ENCODE measurements at regions not wholly inside any gene's neighbourhood (a gene's known extent, or its start where the extent isn't known, plus 50 kb on each side); places are given as distances from the start of the nearest gene placed in this dataset.
"Not testable (repeated sequence)": the region's sequence is repeated elsewhere in the genome, so short reads cannot be mapped to it uniquely, and the experiment has no call there.

GRCh38 chr3:194950906-194951628 lies 265.4 kb downstream of the FAM43A start:
- no peak for DNase-seq (ENCODE audit: low read depth)

GRCh38 chr3:194951629-194951920 lies 265.9 kb downstream of the FAM43A start:
- DNase-seq (ENCODE audit: low read depth), result not testable (repeated sequence)

GRCh38 chr3:194951931-194952582 lies 266.4 kb downstream of the FAM43A start:
- no peak for DNase-seq (ENCODE audit: low read depth)

GRCh38 chr3:194952841-194953241 lies 267.2 kb downstream of the FAM43A start:
- no peak for DNase-seq (ENCODE audit: low read depth)

GRCh38 chr3:194953291-194953690 lies 267.6 kb downstream of the FAM43A start:
- DNase-seq (ENCODE audit: low read depth), result no peak

- no peak for DNase-seq (ENCODE audit: low read depth)
Measured at GRCh38 chr3:194955546-194955945, 269.9 kb downstream of the FAM43A start.

GRCh38 chr3:194955979-194956696 lies 270.5 kb downstream of the FAM43A start:
- no peak for DNase-seq (ENCODE audit: low read depth)

- DNase-seq (ENCODE audit: low read depth), result no peak
Measured at GRCh38 chr3:194956697-194957396, 271.2 kb downstream of the FAM43A start.

- no peak for DNase-seq (ENCODE audit: low read depth)
Measured at GRCh38 chr3:194957743-194958240, 272.1 kb downstream of the FAM43A start.

- DNase-seq (ENCODE audit: low read depth), result no peak
Measured at GRCh38 chr3:194959217-194959616, 273.5 kb downstream of the FAM43A start.

- not testable (repeated sequence) for DNase-seq (ENCODE audit: low read depth)
Measured at GRCh38 chr3:194959666-194960065, 274.0 kb downstream of the FAM43A start.

GRCh38 chr3:194960446-194961032 lies 274.9 kb downstream of the FAM43A start:
- no peak for DNase-seq (ENCODE audit: low read depth)

- DNase-seq (ENCODE audit: low read depth), result no peak
Measured at GRCh38 chr3:194961149-194961548, 275.5 kb downstream of the FAM43A start.

- no peak for DNase-seq (ENCODE audit: low read depth)
Measured at GRCh38 chr3:194961571-194961970, 275.9 kb downstream of the FAM43A start.

GRCh38 chr3:194962056-194962455 lies 276.4 kb downstream of the FAM43A start:
- no peak for DNase-seq (ENCODE audit: low read depth)

- no peak for DNase-seq (ENCODE audit: low read depth)
Measured at GRCh38 chr3:194964809-194965208, 279.1 kb downstream of the FAM43A start.

- DNase-seq (ENCODE audit: low read depth), result no peak
Measured at GRCh38 chr3:194967151-194968117, 281.8 kb downstream of the FAM43A start.

- DNase-seq (ENCODE audit: low read depth), result no peak
Measured at GRCh38 chr3:194970066-194970465, 284.4 kb downstream of the FAM43A start.

- no peak for DNase-seq (ENCODE audit: low read depth)
Measured at GRCh38 chr3:194971009-194971408, 285.3 kb downstream of the FAM43A start.

- DNase-seq (ENCODE audit: low read depth), result no peak
Measured at GRCh38 chr3:194971965-194972364, 286.3 kb downstream of the FAM43A start.

- DNase-seq (ENCODE audit: low read depth), result no peak
Measured at GRCh38 chr3:194972641-194973040, 287.0 kb downstream of the FAM43A start.

Data from T-helper 22 cell (primary cell).